ENCODE measurements at regions not wholly inside any gene's neighbourhood (a gene's known extent, or its start where the extent isn't known, plus 50 kb on each side); places are given as distances from the start of the nearest gene placed in this dataset.

DNA sequence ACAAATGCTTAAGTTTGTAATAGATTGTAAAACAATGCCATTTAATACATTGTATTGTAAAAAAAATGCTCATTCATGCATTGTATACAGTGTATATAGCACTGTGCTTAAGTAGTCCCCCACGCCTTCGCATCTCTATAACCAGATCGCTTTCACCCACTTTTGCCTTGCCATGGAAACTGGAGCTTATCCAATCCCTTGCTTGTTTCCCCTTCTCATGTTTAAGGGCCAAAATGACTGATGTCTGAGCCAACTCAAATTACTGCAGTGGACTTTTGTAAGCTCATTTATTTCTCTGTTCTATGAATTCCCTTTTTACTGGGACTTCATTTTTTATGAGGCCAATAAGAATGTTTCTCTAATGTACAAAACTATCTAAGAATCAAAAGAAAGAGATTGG lies 730.9 kb upstream of the GJE1 start:
- TF ChIP-seq, protein P1, sequence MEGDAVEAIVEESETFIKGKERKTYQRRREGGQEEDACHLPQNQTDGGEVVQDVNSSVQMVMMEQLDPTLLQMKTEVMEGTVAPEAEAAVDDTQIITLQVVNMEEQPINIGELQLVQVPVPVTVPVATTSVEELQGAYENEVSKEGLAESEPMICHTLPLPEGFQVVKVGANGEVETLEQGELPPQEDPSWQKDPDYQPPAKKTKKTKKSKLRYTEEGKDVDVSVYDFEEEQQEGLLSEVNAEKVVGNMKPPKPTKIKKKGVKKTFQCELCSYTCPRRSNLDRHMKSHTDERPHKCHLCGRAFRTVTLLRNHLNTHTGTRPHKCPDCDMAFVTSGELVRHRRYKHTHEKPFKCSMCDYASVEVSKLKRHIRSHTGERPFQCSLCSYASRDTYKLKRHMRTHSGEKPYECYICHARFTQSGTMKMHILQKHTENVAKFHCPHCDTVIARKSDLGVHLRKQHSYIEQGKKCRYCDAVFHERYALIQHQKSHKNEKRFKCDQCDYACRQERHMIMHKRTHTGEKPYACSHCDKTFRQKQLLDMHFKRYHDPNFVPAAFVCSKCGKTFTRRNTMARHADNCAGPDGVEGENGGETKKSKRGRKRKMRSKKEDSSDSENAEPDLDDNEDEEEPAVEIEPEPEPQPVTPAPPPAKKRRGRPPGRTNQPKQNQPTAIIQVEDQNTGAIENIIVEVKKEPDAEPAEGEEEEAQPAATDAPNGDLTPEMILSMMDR (IDR thresholded peaks at IDR 0.05; ENCODE audit: poor library complexity) = no peak
- no peak for TF ChIP-seq EZH2 (IDR thresholded peaks at IDR 0.05; ENCODE audit: borderline replicate concordance)
- TF ChIP-seq EZH2phosphoT487 (IDR thresholded peaks at IDR 0.05; ENCODE audit: low read depth, severe bottlenecking, unreplicated experiment) = no peak

Measured in hepatocyte (in vitro differentiated cells).